ENCODE measurements at regions not wholly inside any gene's neighbourhood (a gene's known extent, or its start where the extent isn't known, plus 50 kb on each side); places are given as distances from the start of the nearest gene placed in this dataset.
"Not testable (repeated sequence)": the region's sequence is repeated elsewhere in the genome, so short reads cannot be mapped to it uniquely, and the experiment has no call there.

- Histone ChIP-seq H3K4me1 (ENCODE audit: low read depth, poor library complexity, severe bottlenecking) (no peaks in the 10 kb centered on the region), H3K27me3 (ENCODE audit: insufficient read depth, low read depth) (no peaks in the 10 kb centered on the region)
Measured at GRCh38 chr13:104943331-104943730, 1592.1 kb downstream of the EFNB2 start.

GRCh38 chr13:104937881-104938280 is 1597.6 kb downstream of the EFNB2 start:
- Histone ChIP-seq H3K79me2 (ENCODE audit: insufficient read depth, low read depth) (no peaks in the 10 kb centered on the region), H4K20me1 (ENCODE audit: insufficient read depth) (no peaks in the 10 kb centered on the region), H2AFZ (ENCODE audit: low read depth) (no peak overlapping the region), H3K36me3 (ENCODE audit: insufficient read depth) (no peaks in the 10 kb centered on the region), H3K27ac (no peak overlapping the region), H3K9ac (no peak overlapping the region), H3K4me3 (IDR thresholded peaks at IDR 0.05; ENCODE audit: insufficient read depth, low read depth, low read length) (no peak overlapping the region), H3K4me2 (no peak overlapping the region), H3K27me3 (ENCODE audit: insufficient read depth, low read depth) (no peaks in the 10 kb centered on the region), H3K4me1 (ENCODE audit: low read depth, poor library complexity, severe bottlenecking) (no peaks in the 10 kb centered on the region)
- TF ChIP-seq CTCF (conservative IDR thresholded peaks at IDR 0.05; ENCODE audit: low read depth, low read length) = no peak

More at GRCh38 chr13:104943331-104943730, 1592.1 kb downstream of the EFNB2 start:
- no peaks in the 10 kb centered on the region for H3K36me3 ChIP-seq (ENCODE audit: insufficient read depth)
- H4K20me1 ChIP-seq (ENCODE audit: insufficient read depth) = no peaks in the 10 kb centered on the region
- H2AFZ ChIP-seq (ENCODE audit: low read depth) = no peak overlapping the region
- no peak overlapping the region for H3K27ac ChIP-seq
- H3K4me3 ChIP-seq (IDR thresholded peaks at IDR 0.05; ENCODE audit: insufficient read depth, low read depth, low read length) = no peak overlapping the region
- no peaks in the 10 kb centered on the region for H3K79me2 ChIP-seq (ENCODE audit: insufficient read depth, low read depth)
- H3K4me2 ChIP-seq = no peak overlapping the region
- TF ChIP-seq CTCF (conservative IDR thresholded peaks at IDR 0.05; ENCODE audit: low read depth, low read length) = no peak
- H3K9ac ChIP-seq = no peak overlapping the region

GRCh38 chr13:104936304-104936703 is 1599.2 kb downstream of the EFNB2 start:
- Histone ChIP-seq H4K20me1 (ENCODE audit: insufficient read depth) (no peaks in the 10 kb centered on the region), H3K4me1 (ENCODE audit: low read depth, poor library complexity, severe bottlenecking) (no peaks in the 10 kb centered on the region), H2AFZ (ENCODE audit: low read depth) (no peak overlapping the region), H3K79me2 (ENCODE audit: insufficient read depth, low read depth) (no peaks in the 10 kb centered on the region), H3K36me3 (ENCODE audit: insufficient read depth) (no peaks in the 10 kb centered on the region), H3K9ac (no peak overlapping the region), H3K27me3 (ENCODE audit: insufficient read depth, low read depth) (no peaks in the 10 kb centered on the region), H3K27ac (no peak overlapping the region), H3K4me2 (no peak overlapping the region), H3K4me3 (IDR thresholded peaks at IDR 0.05; ENCODE audit: insufficient read depth, low read depth, low read length) (no peak overlapping the region)
- TF ChIP-seq CTCF (conservative IDR thresholded peaks at IDR 0.05; ENCODE audit: low read depth, low read length) = no peak

GRCh38 chr13:104920513-104920912 is 1614.9 kb downstream of the EFNB2 start:
- not testable (repeated sequence) for H3K79me2 ChIP-seq (ENCODE audit: insufficient read depth, low read depth); H2AFZ ChIP-seq (ENCODE audit: low read depth); H3K4me3 ChIP-seq (IDR thresholded peaks at IDR 0.05; ENCODE audit: insufficient read depth, low read depth, low read length); H3K27ac ChIP-seq; H3K4me1 ChIP-seq (ENCODE audit: low read depth, poor library complexity, severe bottlenecking); H3K27me3 ChIP-seq (ENCODE audit: insufficient read depth, low read depth); H3K9ac ChIP-seq; H3K4me2 ChIP-seq; H3K36me3 ChIP-seq (ENCODE audit: insufficient read depth); H4K20me1 ChIP-seq (ENCODE audit: insufficient read depth)

GRCh38 chr13:104920091-104920490 is 1615.4 kb downstream of the EFNB2 start:
- no peak overlapping the region for H3K27ac ChIP-seq
- H3K4me2 ChIP-seq = no peak overlapping the region
- H3K36me3 ChIP-seq (ENCODE audit: insufficient read depth) = no peaks in the 10 kb centered on the region
- H3K9ac ChIP-seq = no peak overlapping the region
- H3K4me1 ChIP-seq (ENCODE audit: low read depth, poor library complexity, severe bottlenecking) = no peaks in the 10 kb centered on the region
- no peaks in the 10 kb centered on the region for H3K79me2 ChIP-seq (ENCODE audit: insufficient read depth, low read depth)
- H4K20me1 ChIP-seq (ENCODE audit: insufficient read depth) = no peaks in the 10 kb centered on the region
- no peak for TF ChIP-seq CTCF (conservative IDR thresholded peaks at IDR 0.05; ENCODE audit: low read depth, low read length)
- H2AFZ ChIP-seq (ENCODE audit: low read depth) = no peak overlapping the region
- H3K4me3 ChIP-seq (IDR thresholded peaks at IDR 0.05; ENCODE audit: insufficient read depth, low read depth, low read length) = no peak overlapping the region
- no peaks in the 10 kb centered on the region for H3K27me3 ChIP-seq (ENCODE audit: insufficient read depth, low read depth)

Data from KMS-11 (cell line).